Mesodermal cell (in vitro differentiated cells): ENCODE measurements at regions not wholly inside any gene's neighbourhood (a gene's known extent, or its start where the extent isn't known, plus 50 kb on each side); places are given as distances from the start of the nearest gene placed in this dataset.

Experiments used
- H3K27ac ChIP-seq: 2 replicates; pipeline ENCODE4 v1.7.0; 2013; ENCODE audit warnings: mild to moderate bottlenecking, low read depth, low read length, moderate library complexity; ENCODE audit not compliant: severe bottlenecking
- H3K36me3 ChIP-seq: 2 replicates; pipeline ENCODE4 v1.7.1; 2013; ENCODE audit warnings: mild to moderate bottlenecking, low read length, moderate library complexity; ENCODE audit not compliant: control insufficient read depth, insufficient read depth
- H3K4me1 ChIP-seq: one replicate; pipeline ENCODE4 v1.7.1; 2013; ENCODE audit warnings: mild to moderate bottlenecking, low read length; ENCODE audit not compliant: insufficient read depth, control insufficient read depth, poor library complexity, severe bottlenecking
- H3K4me3 ChIP-seq: 2 replicates; pipeline ENCODE4 v1.7.0; 2013; ENCODE audit warnings: low read length, control low read depth, mild to moderate bottlenecking; ENCODE audit not compliant: insufficient read depth, poor library complexity, severe bottlenecking; ENCODE audit errors: extremely low read depth
- H3K9me3 ChIP-seq: 2 replicates; pipeline ENCODE4 v1.7.1; 2013; ENCODE audit warnings: mild to moderate bottlenecking, low read length, moderate library complexity; ENCODE audit not compliant: control insufficient read depth
- WGBS, 2 experiments: methylation state at CpG; one replicate each; pipeline ENCODE4 v1.1.5; 2013; ENCODE audit warnings: missing lambda C conversion rate in 2 of 2; ENCODE audit not compliant: insufficient coverage in 2 of 2; 5-methylcytosine and 5-hydroxymethylcytosine counted together

DNA sequence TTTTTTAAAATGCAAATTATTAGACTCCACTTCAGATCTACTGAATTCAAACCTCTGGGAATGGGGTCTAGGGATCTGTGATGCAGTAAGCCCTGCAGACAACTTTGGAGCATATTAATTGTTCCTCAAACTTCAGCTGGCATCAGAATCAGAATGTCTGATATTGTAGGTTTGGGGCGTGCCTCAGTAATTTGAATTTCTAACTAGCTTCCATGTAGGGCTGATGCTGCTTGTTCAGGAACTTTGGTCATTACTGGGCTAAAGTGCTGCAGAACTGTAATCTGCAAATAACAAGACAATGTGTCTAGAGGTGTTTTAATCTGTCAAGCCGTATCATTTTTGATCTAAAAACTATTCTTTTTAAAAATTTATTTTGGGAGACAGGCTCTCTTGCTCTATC is 1719.7 kb upstream of the PIK3C3 start:
- Histone ChIP-seq H3K27ac (no peak overlapping the region), H3K4me1 (no peaks in the 10 kb centered on the region), H3K36me3 (no peaks in the 10 kb centered on the region), H3K9me3 (no peaks in the 10 kb centered on the region), H3K4me3 (no peak overlapping the region)
- WGBS, 2 experiments = 100% methylated on average over 1 of the region's 2 CpGs; no CpG with 5 or more reads in 1 of the 2 experiments

DNA sequence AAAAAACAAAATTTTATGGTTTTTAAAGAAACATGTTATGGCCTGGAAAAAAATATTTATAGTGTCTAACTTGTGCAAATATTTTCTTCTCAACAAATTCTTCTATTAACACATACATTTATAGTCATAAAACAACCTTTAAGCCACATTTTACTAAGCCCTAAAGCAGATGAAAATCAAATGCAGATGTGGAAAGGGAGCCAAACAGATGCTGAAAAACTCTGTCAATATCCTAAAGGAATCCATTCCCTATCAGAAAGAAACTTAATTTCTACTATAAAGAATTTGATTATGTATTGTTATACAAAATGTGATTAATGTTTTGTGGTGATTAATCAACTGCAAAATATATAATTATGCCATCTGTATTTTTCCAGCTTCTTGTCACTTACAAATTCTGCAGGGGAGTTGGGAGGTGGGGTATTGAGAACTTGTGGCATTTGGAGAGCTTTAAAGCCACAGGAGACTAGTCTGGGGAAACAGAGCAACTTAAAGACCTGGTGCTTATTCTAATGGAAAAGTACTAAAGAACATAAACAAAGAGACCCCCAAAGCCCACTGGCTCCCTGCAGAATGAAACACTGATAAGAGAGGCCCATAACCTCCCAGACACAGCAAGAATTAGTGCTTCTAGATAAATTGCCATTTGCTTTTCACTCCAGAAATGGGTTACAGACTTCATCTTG is 1721.0 kb upstream of the PIK3C3 start:
- Histone ChIP-seq H3K4me1 (no peaks in the 10 kb centered on the region), H3K27ac (peak overlapping the region; percentile 69), H3K36me3 (no peaks in the 10 kb centered on the region), H3K4me3 (no peak overlapping the region), H3K9me3 (no peaks in the 10 kb centered on the region)

DNA sequence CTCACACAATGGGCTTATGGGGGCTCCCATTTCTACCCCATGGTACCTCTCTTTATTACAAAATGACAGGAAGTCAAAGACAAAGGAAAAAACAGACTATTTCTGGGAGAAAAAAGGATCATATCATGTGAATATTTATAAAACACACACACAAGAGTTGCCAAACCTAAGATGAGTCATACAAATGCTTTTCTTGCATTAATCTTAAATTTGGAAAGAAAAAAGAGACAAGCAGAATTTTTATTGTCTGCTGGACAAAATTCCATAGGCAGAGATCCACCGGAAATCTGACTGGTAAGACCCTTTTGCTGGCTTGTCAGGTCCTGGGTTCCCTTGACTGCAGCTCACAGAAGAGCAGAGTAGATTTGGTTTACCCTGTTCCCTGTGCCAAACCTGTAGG is 1732.3 kb upstream of the PIK3C3 start:
- H3K4me1 ChIP-seq = no peaks in the 10 kb centered on the region
- no peak overlapping the region for H3K27ac ChIP-seq
- whole genome bisulfite sequencing, 2 experiments = 80 to 100% methylated on average over 1 of the region's 1 CpG
- no peaks in the 10 kb centered on the region for H3K36me3 ChIP-seq
- H3K9me3 ChIP-seq = no peaks in the 10 kb centered on the region
- H3K4me3 ChIP-seq = no peak overlapping the region

DNA sequence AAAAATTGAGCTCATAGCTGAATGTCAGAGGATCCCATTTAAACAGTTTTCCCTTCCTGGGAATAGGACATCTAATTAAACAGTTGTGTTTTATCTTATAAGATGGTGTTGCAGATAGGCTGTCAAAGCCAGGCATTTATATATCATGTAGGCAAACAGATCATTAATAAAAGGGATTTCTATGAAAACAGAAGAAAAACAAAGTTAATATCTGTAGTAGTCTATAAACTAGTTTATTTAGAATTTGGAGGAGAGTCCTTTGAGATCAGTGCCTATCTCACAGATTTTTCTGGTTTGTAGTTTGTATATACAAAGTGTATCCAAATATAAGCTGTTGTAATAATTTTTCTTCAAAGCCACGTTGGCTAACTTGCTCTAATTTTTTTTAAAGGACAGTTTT is 1738.2 kb upstream of the PIK3C3 start:
- no peaks in the 10 kb centered on the region for H3K9me3 ChIP-seq
- no CpG with 5 or more reads among the region's 1 CpG for WGBS, 2 experiments
- no peak overlapping the region for H3K27ac ChIP-seq
- no peaks in the 10 kb centered on the region for H3K36me3 ChIP-seq
- no peaks in the 10 kb centered on the region for H3K4me1 ChIP-seq
- H3K4me3 ChIP-seq = no peak overlapping the region

DNA sequence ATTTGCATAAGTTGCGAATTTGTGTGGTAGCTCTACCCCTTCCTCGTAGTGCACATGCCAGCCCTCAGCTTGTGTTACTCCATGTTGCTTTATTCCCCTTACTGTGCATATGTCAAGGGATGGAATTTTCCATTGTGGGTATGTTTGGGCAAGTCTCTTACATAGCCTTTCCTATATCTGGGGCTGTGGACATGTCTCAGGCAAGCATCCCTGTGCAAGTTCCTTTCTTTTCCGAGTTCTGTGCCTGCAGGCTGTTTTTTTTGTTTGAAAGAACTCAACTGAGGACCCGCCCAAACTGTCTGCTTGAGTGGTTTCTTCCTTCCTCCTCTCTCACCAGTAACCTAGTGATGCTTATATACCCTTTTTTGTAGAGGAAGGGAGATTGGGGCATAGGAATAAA is 1739.1 kb upstream of the PIK3C3 start:
- H3K36me3 ChIP-seq = no peaks in the 10 kb centered on the region
- H3K27ac ChIP-seq = no peak overlapping the region
- H3K9me3 ChIP-seq = no peaks in the 10 kb centered on the region
- WGBS, 2 experiments = 27 to 60% methylated on average over 1 to 2 of the region's 4 CpGs
- H3K4me1 ChIP-seq = no peaks in the 10 kb centered on the region
- H3K4me3 ChIP-seq = no peak overlapping the region

DNA sequence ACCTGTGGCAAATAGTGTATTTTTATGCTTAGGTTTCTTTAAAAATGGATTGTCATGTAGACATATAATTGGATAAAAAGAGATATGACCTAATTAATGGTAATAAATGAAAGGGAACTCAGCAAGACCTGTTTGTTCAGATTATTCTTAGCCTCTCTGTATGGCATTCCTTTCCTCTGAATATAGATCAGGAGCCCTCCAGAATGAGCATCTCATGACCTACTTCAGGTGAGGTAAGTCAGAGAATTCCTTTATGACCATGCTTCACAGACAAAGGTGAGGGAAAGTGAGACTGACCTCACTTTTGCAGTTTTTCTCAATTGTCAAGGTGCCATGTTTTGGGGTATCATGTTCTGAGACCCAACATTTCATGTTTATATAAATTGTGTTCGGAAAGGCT is 1744.3 kb upstream of the PIK3C3 start:
- Histone ChIP-seq H3K27ac (no peak overlapping the region), H3K4me1 (no peaks in the 10 kb centered on the region), H3K36me3 (no peaks in the 10 kb centered on the region), H3K9me3 (no peaks in the 10 kb centered on the region), H3K4me3 (no peak overlapping the region)
- no CpG with 5 or more reads among the region's 1 CpG for WGBS, 2 experiments

DNA sequence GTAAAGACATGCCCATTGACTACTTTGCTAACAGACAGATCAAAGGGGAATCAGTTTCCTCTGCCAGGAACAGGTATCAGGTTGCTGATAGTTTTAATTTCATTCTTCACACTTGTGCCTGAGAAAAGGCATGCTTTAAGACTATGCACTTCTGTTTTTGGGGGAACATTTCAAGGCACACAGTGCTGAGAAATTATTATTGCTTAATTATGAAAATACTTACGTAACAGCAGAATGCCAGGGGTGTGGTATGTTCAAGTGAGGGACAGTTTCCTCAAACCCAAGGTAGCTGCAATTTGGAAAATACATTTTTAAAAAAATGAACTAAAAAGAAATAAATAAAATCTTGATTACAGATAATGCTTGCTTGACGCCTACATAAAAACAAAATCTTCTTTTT is 1746.1 kb upstream of the PIK3C3 start:
- Histone ChIP-seq H3K9me3 (no peaks in the 10 kb centered on the region), H3K36me3 (no peaks in the 10 kb centered on the region), H3K27ac (no peak overlapping the region), H3K4me3 (no peak overlapping the region), H3K4me1 (no peaks in the 10 kb centered on the region)
- WGBS, 2 experiments = no CpG with 5 or more reads among the region's 2 CpGs

DNA sequence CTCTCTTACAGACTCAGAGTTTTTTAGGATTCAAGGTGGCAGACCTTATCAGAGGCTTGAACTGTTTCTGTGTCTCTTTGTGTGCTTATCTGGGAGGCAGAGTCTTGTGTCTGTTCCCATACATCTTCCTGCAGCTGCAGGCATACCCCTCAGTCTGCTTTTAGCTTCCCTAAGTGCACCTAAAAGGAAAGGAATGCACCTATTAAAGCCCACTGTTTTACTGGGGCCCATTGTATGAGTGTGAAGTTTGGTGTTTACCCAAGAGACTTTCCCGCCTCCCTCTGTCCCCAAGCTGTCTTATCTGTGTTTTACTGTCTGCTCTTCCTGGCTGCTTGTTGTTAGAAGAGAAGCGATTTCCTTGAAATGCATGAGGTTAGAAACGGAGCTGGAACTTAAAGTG is 1757.3 kb upstream of the PIK3C3 start:
- Histone ChIP-seq H3K36me3 (no peaks in the 10 kb centered on the region), H3K27ac (peak overlapping the region; percentile 37), H3K4me1 (no peaks in the 10 kb centered on the region), H3K4me3 (no peak overlapping the region), H3K9me3 (no peaks in the 10 kb centered on the region)
- 67% methylated on average over 3 of the region's 3 CpGs; no CpG with 5 or more reads in 1 of the 2 experiments for WGBS, 2 experiments

DNA sequence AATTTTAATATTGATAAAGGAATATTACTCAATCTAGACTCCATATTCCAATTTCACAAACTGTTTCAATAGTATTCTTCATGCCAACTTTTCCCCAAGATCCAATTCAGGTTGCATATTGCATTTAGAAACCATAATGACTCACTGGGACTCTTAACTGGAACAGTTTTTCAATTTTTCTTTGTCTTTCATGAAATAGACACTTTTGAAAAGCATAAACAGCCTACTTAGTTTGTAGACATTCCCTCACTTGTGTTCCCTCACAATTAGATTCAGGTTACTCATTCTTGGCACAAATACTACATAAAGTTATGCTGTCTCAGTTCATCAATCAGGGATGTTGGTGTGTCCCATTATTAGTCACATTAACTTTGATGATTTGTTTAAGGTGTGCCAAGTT is 1768.4 kb upstream of the PIK3C3 start:
- no peak overlapping the region for H3K27ac ChIP-seq
- no peak overlapping the region for H3K4me3 ChIP-seq
- H3K36me3 ChIP-seq = no peaks in the 10 kb centered on the region
- H3K4me1 ChIP-seq = no peaks in the 10 kb centered on the region
- no peaks in the 10 kb centered on the region for H3K9me3 ChIP-seq

DNA sequence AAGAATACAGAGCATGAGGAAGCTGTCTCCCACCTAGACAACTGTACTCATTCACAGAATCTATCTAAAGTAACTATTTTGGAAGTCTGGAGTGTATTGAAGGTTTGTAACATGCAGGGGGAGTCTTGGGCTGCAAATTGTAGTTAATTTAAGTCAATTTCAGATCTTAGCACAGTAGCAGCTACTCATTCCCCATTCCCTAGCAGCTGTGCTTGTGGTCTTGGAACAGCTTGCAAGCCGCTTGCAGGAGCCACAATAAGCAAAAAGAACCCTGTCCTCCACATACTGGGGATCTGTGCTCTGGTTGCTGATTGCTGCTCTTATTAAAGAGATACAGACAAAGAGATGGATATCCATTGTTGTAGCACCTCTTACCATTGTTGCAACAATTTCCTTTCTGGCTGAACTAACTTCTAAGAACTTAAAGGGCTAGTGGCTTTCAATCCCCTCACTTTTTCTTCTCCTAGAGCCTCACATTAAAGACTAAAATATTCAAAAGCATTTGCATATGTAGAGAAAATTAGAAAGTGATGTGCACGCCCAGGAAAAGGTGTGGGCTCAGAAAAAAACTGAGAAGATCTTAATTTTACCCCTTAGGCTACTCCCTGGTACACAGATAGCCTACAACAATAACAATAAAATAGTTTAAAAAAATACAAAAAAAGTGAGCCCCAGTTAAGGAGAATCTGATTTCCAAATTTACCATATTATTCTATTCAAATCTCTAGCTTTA is 1775.1 kb upstream of the PIK3C3 start:
- 60% methylated on average over 1 of the region's 2 CpGs; no CpG with 5 or more reads in 1 of the 2 experiments for WGBS, 2 experiments
- Histone ChIP-seq H3K27ac (no peak overlapping the region), H3K4me1 (no peaks in the 10 kb centered on the region)

DNA sequence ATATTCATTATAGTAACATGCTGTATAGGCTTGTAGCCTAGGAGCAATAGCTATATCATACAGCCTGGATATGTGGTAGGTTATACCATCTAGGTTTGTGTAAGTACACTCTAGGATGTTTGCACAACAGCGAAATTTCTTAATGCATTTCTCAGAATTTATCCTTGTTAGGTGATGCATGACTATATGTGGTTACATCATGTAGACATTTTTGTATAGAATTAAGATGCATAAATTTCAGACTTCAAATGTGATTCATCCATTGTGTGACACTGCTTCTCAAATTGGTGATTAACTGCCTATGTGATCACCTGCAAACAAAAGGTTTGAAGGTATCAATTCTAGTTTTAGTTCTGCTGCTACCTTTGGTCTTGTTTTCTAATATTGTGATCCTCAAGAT is 1787.0 kb upstream of the PIK3C3 start:
- Histone ChIP-seq H3K36me3 (no peaks in the 10 kb centered on the region), H3K27ac (no peak overlapping the region), H3K4me3 (no peak overlapping the region), H3K9me3 (no peaks in the 10 kb centered on the region), H3K4me1 (no peaks in the 10 kb centered on the region)
- no CpG with 5 or more reads among the region's 1 CpG for WGBS, 2 experiments

More for the DNA sequence above, 1775.1 kb upstream of the PIK3C3 start:
- Histone ChIP-seq H3K9me3 (no peaks in the 10 kb centered on the region), H3K36me3 (no peaks in the 10 kb centered on the region), H3K4me3 (no peak overlapping the region)
